IMR-90 (cell line): ENCODE measurements at regions not wholly inside any gene's neighbourhood (a gene's known extent, or its start where the extent isn't known, plus 50 kb on each side); places are given as distances from the start of the nearest gene placed in this dataset.

Source experiments
- ATAC-seq: fragments of 200-7000 bp; cut with Tn5 transposase; 2 replicates; pipeline ENCODE4 v1.9.1; 2020; ENCODE audit warnings: low read depth, mild to moderate bottlenecking, moderate library complexity
- BruUV-seq: library from RNA; stranded (reverse); fragments of 400-500 nt; replicated peaks from 2 replicates; lab custom pipeline; 2021; lab: Mats Ljungman, UMichigan
- CTCF ChIA-PET: fragments of 300-600 bp; formaldehyde crosslinking; extraction: SDS; loops from one replicate; lab custom pipeline; 2021; ENCODE audit warnings: antibody characterized with exemption; lab: Yijun Ruan, JAX
- POLR2A ChIA-PET: fragments of 300-600 bp; sonication (Branson Sonifier 250); formaldehyde crosslinking; loops from one replicate; lab custom pipeline; 2022; ENCODE audit warnings: antibody characterized with exemption; ENCODE audit not compliant: unreplicated experiment; lab: Charles Lee
- DNase-seq: peaks from one replicate; pipeline ENCODE4 v3.0.0; 2013
- H2AFZ ChIP-seq: replicated peaks from 2 replicates; pipeline ENCODE3; 2013; ENCODE audit warnings: low read length, mild to moderate bottlenecking; ENCODE audit not compliant: poor library complexity
- H2AK5ac ChIP-seq: 2 replicates; pipeline ENCODE4 v1.6.1; 2013; ENCODE audit warnings: low read depth, low read length, inconsistent platforms
- H2AK9ac ChIP-seq: replicated peaks from 2 replicates; pipeline ENCODE3; 2013; ENCODE audit warnings: mild to moderate bottlenecking, low read depth, low read length, moderate library complexity; ENCODE audit not compliant: poor library complexity
- H2BK120ac ChIP-seq: 2 replicates; pipeline ENCODE4 v1.6.1; 2013; ENCODE audit warnings: low read depth, low read length, inconsistent platforms
- H2BK15ac ChIP-seq: 3 replicates; pipeline ENCODE4 v1.6.1; 2013; ENCODE audit warnings: low read depth, low read length, inconsistent platforms
- H2BK20ac ChIP-seq: 2 replicates; pipeline ENCODE4 v1.6.1; 2013; ENCODE audit warnings: low read depth, mild to moderate bottlenecking, inconsistent platforms, low read length, moderate library complexity
- H2BK5ac ChIP-seq: 2 replicates; pipeline ENCODE4 v1.6.1; 2013; ENCODE audit warnings: mild to moderate bottlenecking, low read depth, low read length, inconsistent platforms; ENCODE audit not compliant: poor library complexity, severe bottlenecking
- H3K14ac ChIP-seq: replicated peaks from 2 replicates; pipeline ENCODE4 v1.6.1; 2013; ENCODE audit warnings: low read depth, low read length, inconsistent platforms
- H3K18ac ChIP-seq: 2 replicates; pipeline ENCODE4 v1.6.1; 2013; ENCODE audit warnings: low read depth, low read length, control low read depth
- H3K23ac ChIP-seq: 2 replicates; pipeline ENCODE4 v1.6.1; 2013; ENCODE audit warnings: low read depth, low read length, inconsistent platforms
- H3K27ac ChIP-seq: 2 replicates; pipeline ENCODE4 v1.5.1; 2013; ENCODE audit warnings: mild to moderate bottlenecking, control low read depth, low read length; ENCODE audit not compliant: insufficient read depth
- H3K27me3 ChIP-seq: 2 replicates; pipeline ENCODE4 v1.6.1; 2013; ENCODE audit warnings: low read length; ENCODE audit not compliant: control insufficient read depth, insufficient read depth
- H3K36me3 ChIP-seq: 2 replicates; pipeline ENCODE4 v1.6.1; 2013; ENCODE audit warnings: low read length, mixed read lengths; ENCODE audit not compliant: control insufficient read depth, insufficient read depth
- H3K4ac ChIP-seq: 2 replicates; pipeline ENCODE4 v1.6.1; 2013; ENCODE audit warnings: low read depth, low read length, inconsistent platforms
- H3K4me1 ChIP-seq: 2 replicates; pipeline ENCODE4 v1.6.1; 2013; ENCODE audit warnings: low read length, mixed read lengths; ENCODE audit not compliant: control insufficient read depth, insufficient read depth
- H3K4me2 ChIP-seq: 2 replicates; pipeline ENCODE4 v1.6.1; 2013; ENCODE audit warnings: low read depth, mild to moderate bottlenecking, control low read depth, low read length, moderate library complexity
- H3K4me3 ChIP-seq: 2 replicates; pipeline ENCODE4 v1.5.1; 2013; ENCODE audit warnings: low read depth, mild to moderate bottlenecking, control low read depth, low read length, moderate library complexity; ENCODE audit not compliant: insufficient read depth
- H3K56ac ChIP-seq: 2 replicates; pipeline ENCODE4 v1.6.1; 2013; ENCODE audit warnings: low read length, inconsistent platforms; ENCODE audit not compliant: insufficient read depth; ENCODE audit errors: extremely low read depth
- H3K79me1 ChIP-seq, 2 experiments: 2 replicates each; pipeline ENCODE4 v1.6.1; 2013; ENCODE audit warnings: low read length in 2 of 2, inconsistent platforms in 1 of 2, low read depth in 1 of 2
- H3K9ac ChIP-seq: 2 replicates; pipeline ENCODE4 v1.6.1; 2013; ENCODE audit warnings: low read depth, low read length, control low read depth
- H3K9me1 ChIP-seq: 2 replicates; pipeline ENCODE4 v1.6.1; 2013; ENCODE audit warnings: low read length, inconsistent platforms; ENCODE audit not compliant: insufficient read depth
- H3K9me3 ChIP-seq: 2 replicates; pipeline ENCODE4 v1.6.1; 2013; ENCODE audit warnings: low read length; ENCODE audit not compliant: control insufficient read depth, insufficient read depth
- H4K20me1 ChIP-seq: 2 replicates; pipeline ENCODE4 v1.6.1; 2013; ENCODE audit warnings: low read length, inconsistent platforms; ENCODE audit not compliant: insufficient read depth
- H4K5ac ChIP-seq: 2 replicates; pipeline ENCODE4 v1.6.1; 2013; ENCODE audit warnings: mild to moderate bottlenecking, low read depth, low read length, control low read depth
- H4K8ac ChIP-seq, 2 experiments: 2 replicates each; pipeline ENCODE4 v1.6.1; 2013; ENCODE audit warnings: low read depth in 2 of 2, low read length in 2 of 2, control low read depth in 1 of 2, inconsistent platforms in 1 of 2
- H4K91ac ChIP-seq: 2 replicates; pipeline ENCODE4 v1.6.1; 2013; ENCODE audit warnings: low read depth, low read length, inconsistent platforms; ENCODE audit not compliant: insufficient read depth
- CEBPB ChIP-seq: IDR thresholded peaks from 2 replicates; pipeline ENCODE4 v1.6.1; 2012; ENCODE audit warnings: low read depth, low read length, improper control_type of control experiment
- CHD1 ChIP-seq: IDR thresholded peaks from 2 replicates; pipeline ENCODE4 v1.6.1; 2012; ENCODE audit warnings: low read depth, low read length, improper control_type of control experiment
- WGBS, 2 experiments: methylation state at CpG; one replicate each; pipeline versions ENCODE4 v1.1.5 to v1.1.7; 2013; ENCODE audit warnings: missing lambda C conversion rate in 2 of 2; ENCODE audit not compliant: insufficient read length in 1 of 2; ENCODE audit errors: extremely low coverage in 2 of 2; 5-methylcytosine and 5-hydroxymethylcytosine counted together
- dilution Hi-C: fragments of 300-500 bp; cut with HindIII; formaldehyde crosslinking; loops from one replicate; pipeline ENCODE4 v1.14.3; 2018; ENCODE audit warnings: low sequenced_read_pairs; ENCODE audit not compliant: unreplicated experiment
- in situ Hi-C: fragments of 300-500 bp; cut with MboI; formaldehyde crosslinking; loops from 3 replicates; pipeline ENCODE4 v1.14.3; 2019; ENCODE audit warnings: low sequenced_read_pairs, inconsistent platforms, mixed read lengths
- intact Hi-C: fragments of 100-400 bp; cut with micrococcal nuclease; formaldehyde crosslinking; loops from 2 replicates; pipeline ENCODE4 v1.10.0; 2022

DNA sequence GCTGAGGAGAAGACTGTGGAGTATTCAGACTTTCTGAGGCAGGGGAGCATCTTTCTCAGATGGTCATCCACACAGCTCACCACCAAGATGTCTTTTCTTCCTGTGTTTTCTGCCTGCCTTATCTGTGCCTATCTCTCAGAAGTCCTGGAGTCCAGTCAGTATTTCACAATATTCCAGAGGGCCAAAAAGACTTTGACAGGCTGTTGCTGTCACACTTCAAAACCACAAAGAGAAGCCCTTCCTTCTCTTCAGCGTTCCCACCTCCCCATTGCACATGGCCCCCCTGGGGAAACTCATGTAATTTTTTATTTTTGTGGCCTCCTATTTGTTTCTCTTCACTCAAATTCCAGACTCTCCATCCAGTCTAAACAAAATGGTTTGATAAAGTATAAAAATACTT, 585.2 kb downstream of the EPHA3 start:
- no peak overlapping the region for H3K4me3 ChIP-seq
- no peak overlapping the region for H2AFZ ChIP-seq
- no peak overlapping the region for H3K27ac ChIP-seq
- H3K79me1 ChIP-seq, result no peaks in the 10 kb centered on the region
- no peak overlapping the region for H2BK20ac ChIP-seq
- ChIA-PET POLR2A (no interaction called here), CTCF (no interaction called here)
- no peak overlapping the region for H3K56ac ChIP-seq
- no peak overlapping the region for H3K18ac ChIP-seq
- no peak for TF ChIP-seq CHD1
- TF ChIP-seq CEBPB, result 0 out of 2 replicates have a peak, but pooled peaks have one; percentile 38
- DNase-seq (no peak), ATAC-seq (no peak)
- no peak overlapping the region for H2BK5ac ChIP-seq
- no peak overlapping the region for H3K9ac ChIP-seq
- dilution Hi-C loops (no loop called here), in situ Hi-C loops (no loop called here), intact Hi-C loops (no loop called here)
- no peak overlapping the region for H2BK120ac ChIP-seq
- no peaks in the 10 kb centered on the region for H3K4me1 ChIP-seq
- no peaks in the 10 kb centered on the region for H3K36me3 ChIP-seq
- H2AK9ac ChIP-seq, result no peak overlapping the region
- no peak overlapping the region for H2AK5ac ChIP-seq
- no peak overlapping the region for H3K4me2 ChIP-seq
- H2BK15ac ChIP-seq, result no peak overlapping the region
- no peak overlapping the region for H3K4ac ChIP-seq
- H3K27me3 ChIP-seq, result no peaks in the 10 kb centered on the region
- no peak overlapping the region for H4K8ac ChIP-seq
- no peak overlapping the region for H3K14ac ChIP-seq
- H4K5ac ChIP-seq, result no peak overlapping the region
- no peaks in the 10 kb centered on the region for H4K20me1 ChIP-seq
- H3K9me3 ChIP-seq, result no peaks in the 10 kb centered on the region
- H4K91ac ChIP-seq, result no peak overlapping the region
- BruUV-seq, result no TSS peak
- WGBS, 2 experiments, result no CpG with 5 or more reads among the region's 1 CpG
- H3K23ac ChIP-seq, result no peak overlapping the region
- H3K9me1 ChIP-seq, result no peaks in the 10 kb centered on the region
